Endometrium (tissue), 2 donors: ENCODE measurements at regions not wholly inside any gene's neighbourhood (a gene's known extent, or its start where the extent isn't known, plus 50 kb on each side); places are given as distances from the start of the nearest gene placed in this dataset.

Experiments used
- FAIRE-seq: peaks from 2 replicates; lab custom pipeline; 2012; peaks lifted over from hg19 to GRCh38; lab: Jason Lieb, UNC
- donor health status: control.
- donor health status: control.

DNA sequence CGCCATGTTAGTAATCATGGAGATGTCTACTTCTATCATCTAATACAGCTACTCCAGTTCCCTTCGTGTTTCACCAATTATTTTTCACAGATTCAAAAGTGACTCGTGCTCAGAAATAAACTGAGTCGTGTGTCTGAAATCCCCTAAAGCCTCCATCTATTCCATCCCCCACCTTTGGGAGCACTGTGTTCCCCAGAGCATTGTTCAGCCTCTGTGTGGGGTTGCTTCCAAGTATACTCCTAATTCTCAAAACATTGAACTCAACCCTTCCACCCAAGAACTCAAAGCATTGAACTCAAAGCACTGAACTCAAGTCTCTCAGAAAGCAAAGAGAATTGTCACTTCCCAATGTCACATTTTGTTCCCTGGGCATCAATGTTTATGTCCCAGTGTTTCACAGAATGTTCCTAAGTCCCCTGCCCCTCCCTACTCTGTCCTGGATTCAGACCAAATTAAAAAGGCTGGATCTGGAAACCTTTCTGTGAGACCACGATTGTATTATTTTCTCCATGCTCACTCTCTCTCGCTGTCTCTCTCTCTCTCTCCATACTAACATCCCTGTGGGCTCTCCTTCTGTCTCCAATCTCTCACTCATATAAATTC lies 138.5 kb upstream of the QRFPR start:
- no peak for FAIRE-seq

DNA sequence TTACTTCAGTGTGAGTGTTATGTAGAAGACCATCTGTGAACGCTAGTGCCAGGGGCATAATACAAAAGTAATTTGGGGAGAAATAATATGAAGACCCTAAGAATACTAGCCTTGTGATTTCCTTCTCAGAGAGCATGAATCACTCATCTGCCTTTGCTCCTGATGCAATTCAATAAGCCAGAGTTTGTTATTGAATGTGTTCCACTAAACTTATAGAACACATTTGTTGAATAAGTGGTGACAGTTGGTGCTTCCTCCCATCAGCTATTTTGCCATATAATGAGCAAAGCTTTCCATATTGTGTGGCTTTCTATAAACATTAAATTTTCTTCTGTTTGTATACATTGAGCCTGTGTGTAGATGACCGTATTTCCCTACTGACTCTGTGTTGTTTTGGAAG lies 136.4 kb upstream of the QRFPR start:
- no peak for FAIRE-seq

DNA sequence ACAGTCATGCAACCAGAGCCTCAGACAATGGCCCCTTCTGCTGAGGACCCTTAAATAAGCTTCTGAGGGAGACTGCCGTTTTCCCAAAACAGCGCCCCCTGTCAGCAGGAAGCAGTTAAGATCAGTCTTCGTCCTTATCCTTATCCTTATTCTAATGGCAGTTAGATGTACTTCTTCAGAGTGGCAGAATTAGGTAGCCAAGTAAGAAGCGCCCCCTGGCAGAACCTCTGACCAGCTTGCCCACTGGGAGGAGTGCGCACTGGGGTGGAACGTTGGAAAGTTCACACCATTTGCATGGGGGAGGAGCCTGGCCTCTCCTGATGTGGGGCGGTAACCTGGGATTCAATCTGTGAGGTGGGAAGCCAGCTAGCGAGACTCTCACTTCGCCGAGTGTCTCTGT lies 133.6 kb upstream of the QRFPR start:
- FAIRE-seq = no peak

DNA sequence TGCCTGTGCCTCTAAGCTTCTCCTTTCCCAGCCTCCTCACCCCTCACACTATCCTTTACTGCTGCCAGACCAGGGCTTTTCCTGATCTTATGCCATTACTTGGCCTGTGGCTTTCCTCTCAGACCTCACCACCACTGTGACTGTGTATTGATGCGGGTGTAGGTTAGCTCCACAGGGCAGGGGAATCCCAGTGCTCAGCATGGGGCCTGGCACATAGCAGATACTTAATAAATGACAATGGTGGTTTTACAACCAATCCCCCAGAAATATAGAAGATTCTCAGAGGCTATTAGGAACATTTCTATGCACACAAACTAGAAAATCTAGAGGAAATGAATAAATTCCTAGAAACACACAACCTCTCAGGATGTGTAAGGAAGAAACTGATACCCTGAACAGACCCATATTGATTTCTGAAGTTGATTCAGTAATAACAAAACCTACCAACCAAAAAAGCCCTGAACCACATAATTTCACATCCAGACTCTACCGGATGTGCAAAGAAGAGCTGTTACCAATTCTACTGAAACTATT lies 129.6 kb upstream of the QRFPR start:
- no peak for FAIRE-seq

DNA sequence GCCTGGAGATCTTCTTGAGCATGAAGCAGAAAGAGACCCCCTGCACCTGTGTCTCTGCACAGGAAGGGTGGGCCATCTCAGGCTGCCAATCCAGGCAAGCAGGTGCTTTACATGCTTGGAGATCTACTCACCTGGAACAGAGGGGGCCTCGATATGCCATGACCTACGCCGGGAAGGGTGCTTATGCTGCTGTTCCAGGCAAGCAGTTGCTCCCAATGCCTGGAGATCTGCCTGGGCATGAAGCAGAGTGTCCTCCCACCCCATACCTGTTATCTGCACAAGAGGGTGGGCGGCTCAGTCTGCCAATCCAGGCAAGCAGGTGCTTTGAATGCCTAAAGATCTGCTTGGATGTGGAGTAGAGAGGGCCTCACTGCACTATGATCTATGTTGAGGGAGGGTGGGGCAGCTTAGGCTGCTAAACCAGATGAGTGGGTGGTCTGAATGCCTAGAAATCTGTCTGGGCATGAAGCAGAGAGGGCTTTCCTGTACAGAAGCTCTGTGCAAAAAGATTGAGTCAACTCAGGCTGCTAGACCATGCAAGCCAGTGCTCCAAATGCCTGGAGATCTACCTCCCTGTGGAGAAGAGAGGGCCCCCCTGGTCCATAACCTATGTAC lies 104.5 kb upstream of the QRFPR start:
- no peak for FAIRE-seq

DNA sequence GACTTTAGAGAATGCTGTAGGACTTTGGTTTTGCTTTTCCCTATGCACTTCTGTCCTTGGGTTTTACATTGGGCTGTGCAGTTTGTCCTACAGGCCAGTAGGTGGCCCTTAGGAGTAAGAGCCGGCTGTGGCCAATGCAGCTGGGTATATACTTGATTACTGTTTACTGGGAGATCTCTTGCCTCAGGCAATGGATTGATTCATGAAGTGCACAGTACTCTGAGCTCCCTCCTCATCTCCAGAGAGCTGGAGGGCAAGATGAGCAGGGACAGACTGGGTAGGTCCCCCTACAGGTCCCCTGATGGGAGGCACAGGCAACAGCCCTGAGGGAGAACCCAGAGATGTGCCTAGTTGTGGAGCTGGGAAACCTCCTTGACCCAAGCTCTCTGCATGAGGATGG lies 103.8 kb upstream of the QRFPR start:
- FAIRE-seq = no peak

DNA sequence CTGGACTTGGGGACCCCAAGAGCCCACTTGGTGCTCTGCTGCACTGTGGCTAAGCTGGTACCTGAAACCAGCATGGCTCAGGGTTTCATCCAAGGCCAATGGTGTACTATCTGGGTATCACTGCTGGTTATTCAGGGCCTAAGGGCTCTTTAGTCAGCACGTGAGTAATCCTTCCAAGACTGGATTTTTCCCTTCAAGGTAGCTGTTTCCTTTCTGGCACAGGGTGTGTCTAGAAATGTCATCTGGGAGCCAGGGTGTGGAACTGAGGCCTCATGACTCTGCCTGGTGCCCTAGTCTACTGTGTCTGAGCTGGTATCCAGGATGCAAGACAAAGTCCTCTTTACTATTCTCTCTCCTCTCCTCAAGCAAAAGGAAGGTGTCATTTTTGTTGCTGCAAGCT lies 99.0 kb upstream of the QRFPR start:
- FAIRE-seq = no peak

DNA sequence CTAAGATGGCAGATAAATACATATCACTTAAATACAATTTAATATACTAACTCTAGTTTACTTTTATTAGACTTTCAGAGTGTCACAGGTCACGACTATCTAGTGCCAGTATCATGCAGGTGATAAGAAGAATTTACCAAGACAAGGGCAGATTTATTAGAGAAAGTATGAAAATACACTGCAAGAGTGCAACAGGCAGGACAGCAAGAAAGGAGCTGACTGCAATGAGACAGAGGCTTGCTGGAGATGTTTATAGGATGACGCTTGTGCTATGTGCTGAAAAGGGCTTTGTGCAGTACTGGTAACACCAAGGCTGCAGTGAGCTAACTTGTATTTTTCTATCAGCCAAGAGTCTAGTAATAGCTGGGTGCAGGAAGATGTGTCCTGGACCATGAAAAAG lies 96.7 kb upstream of the QRFPR start:
- no peak for FAIRE-seq

DNA sequence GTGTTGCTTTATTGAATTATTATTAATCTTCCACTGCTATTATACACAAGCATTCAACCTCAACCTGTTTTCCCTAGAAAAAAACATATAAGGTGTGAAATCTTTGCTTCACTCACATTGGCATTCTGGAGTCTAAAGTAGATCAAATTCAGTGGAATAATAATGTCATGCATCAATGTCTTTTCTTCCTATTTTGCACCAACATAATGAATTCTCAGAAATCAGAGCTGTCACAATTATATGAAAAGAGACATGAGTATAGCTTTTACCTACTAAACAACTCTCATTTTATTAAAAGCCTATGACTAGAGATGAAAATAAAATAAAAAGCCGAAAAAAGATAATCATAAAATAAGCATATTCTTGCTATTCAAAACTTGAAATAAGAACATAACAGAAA lies 96.3 kb upstream of the QRFPR start:
- no peak for FAIRE-seq

DNA sequence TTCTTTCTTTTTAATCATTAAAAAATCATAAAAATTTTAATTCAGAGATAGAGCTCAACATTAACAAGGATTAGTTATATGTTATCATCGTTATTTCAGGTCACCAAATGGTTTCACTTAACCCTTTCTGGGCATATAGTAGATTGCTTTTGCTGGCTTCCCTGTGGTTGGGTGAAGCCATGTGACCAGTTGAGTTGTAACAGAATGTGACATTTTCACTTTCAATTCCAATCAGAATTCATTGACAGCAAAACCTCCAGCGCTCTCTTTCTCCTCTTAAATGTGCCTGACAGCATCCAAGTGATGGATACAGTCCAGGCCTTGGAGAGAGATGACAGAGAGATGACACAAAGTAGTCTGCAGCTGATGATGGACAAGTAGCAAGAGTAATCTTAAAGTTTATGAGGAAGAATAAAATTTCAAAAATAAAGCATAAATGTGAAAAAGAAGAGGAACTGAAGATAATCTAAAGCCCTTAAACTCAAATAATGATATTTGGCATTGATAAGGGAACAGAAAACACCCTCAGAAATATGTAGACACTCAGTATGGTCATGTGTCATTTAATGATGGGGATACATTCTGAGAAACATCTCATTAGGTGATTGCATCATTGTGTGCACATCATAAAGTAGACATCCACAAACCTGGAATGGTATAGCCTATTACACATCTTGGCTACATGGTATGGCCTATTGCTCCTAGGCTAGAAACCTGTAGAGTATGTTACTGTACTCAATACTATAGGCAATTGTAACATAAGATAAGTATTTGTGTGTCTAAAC lies 92.3 kb upstream of the QRFPR start:
- FAIRE-seq = no peak

DNA sequence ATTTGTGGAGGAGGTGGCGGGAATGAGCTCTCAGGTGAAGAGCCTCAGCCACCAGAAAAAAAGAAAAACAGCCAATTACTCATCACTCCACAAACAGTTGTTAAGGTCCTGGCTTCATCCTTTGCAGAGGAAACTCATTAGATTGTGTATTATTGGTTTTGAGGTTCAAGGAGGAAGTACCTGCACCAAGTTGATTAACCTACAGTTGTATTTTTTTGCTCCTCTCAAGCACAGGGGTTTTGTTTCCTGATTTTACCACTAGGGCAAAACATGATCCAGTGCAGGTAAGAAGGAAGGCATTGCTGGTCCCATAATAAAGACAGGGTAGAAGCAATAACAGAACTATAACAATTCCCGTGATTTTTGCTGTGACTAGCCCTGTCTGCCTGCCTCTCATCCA lies 84.0 kb upstream of the QRFPR start:
- FAIRE-seq = no peak

DNA sequence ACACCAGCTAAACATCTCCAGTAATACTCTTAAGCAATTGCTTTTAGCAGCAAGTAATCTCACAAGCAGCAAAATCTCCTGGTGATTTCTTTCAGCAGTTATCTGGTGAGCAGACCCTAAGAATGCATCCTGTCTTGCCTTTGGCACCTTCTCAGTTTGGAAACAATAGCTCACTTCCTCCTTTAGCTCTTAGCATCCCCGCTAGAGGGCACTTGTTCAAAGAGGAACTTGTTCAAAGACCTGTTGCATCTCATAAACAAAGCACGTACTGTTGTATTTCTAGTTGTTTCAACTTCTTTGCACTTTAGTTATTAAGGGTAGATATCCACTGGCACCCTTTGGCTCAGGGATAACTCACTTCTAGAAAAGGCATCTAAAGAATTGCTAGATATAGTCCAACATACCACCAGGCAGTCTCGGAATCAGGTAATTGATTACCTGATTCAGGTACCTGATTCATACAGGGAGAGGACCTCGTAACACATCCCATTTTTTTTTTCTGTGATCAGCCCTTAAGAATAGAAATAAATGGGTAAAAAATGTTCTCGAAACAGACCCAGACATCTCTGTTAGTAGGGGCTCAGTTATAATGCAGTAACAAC lies 81.9 kb upstream of the QRFPR start:
- no peak for FAIRE-seq

DNA sequence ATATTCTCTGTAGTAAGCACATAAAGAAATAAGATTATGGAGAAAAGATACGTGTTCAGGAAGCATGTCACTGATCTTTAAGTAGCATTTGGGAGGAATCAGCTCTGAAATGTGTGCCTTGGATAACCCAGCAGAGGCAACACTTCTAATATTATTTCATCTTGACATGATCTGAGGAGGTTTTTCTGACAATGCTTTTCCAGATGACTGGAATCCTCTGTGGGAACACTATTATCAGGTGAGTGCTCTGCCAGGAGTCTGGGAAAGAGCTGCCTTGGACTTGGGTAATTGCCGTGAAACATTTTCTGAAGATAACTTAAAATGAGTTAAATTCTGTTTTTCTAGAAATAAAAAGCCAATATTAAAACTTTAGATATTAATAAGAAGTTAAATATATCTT lies 78.2 kb upstream of the QRFPR start:
- no peak for FAIRE-seq

DNA sequence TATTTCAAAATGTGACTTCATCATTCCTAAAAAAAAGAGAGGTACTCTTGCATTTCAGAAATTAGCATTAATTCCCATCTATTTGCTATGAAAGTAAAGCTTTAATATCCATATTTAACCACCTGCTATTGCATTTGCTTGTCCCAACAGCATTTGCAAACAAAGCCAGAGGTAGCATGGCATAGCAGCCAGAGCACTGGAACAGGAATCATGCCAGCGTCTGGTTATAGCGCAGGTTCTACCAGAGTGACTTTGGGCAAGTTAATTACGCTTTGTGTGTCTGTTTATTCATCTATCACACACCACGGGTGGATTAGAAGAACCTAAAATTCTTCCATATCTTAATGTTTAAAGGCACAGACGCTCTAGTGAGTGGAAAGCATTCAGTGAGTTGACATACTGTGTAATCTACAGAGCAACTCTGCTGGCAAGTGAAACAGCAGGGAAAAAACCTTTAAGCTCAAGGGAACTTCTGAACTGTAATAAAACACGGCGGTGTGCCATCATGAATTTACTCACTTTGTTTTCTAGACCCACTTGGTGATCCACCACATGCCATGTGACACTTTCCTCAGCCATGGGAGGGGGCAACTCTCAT lies 76.6 kb upstream of the QRFPR start:
- FAIRE-seq = no peak

DNA sequence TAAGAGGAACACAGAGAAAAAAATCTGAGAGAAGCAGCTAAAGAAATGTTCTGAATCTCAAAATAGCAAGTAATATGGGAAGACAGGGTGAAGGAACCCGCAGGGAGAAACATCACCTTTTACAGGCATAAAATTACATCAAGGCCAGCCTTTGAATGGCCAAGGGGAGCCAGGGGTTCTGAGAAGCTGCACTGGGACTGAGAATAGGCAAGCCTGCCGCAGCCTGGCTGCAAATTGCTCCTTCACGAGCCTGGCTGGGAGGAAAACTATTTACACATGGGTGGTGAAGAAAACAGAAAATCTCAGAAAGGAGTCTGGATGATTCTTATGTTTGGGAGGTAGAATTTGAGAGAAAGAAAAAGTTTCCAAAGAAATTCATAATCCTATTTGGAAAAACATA lies 74.5 kb upstream of the QRFPR start:
- no peak for FAIRE-seq

DNA sequence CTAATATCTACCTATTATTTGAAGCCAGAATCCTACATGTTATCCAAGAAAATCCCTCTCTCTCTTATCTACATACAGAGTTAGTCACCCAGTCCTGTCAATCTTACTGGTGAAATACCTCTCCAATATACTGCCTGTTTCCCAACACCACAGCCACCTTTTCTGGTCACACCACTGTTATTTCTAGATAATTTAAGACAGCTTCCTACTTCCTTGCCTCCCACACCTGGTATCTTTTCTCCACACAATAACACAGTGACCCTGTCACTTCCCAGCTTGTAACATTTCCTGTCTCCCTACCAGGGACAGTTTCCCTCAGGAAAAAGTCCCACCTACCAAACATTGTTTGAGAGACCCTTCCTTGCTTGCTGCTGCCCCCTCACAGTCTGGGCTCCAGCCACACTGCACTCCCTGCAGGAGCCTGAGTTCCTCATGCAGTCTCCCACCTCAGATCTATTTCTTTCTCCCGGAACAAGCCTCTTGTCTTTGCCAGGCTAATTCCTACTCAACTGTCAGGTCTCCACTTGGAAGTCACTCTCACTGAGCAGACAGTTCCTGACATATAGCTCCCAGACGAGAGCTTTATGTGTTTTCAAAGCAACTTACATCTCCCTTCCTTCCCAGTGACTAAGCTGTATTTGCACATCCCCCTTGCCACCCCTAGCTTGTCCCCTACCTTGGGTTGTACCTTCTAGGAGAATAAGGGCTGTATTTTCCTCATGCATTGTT lies 73.6 kb upstream of the QRFPR start:
- no peak for FAIRE-seq

DNA sequence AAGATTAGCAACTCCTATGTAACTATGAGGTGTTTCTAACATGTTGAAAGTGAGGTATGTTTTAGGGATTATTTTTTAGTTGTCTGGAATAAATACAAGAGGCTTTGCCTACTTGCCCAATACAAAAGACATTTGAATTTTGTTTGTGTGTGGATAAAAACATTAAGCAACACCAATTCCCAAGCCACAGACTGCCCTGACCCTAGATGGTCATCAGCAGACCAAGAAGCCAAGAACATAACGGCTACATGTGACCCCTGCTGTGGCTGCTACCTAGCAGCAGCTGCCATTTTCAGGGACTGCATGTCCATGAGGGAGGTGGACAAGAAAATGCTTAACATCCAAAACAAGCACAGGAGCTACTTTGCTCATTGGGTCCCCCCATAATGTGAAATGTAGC lies 70.5 kb upstream of the QRFPR start:
- FAIRE-seq = no peak

DNA sequence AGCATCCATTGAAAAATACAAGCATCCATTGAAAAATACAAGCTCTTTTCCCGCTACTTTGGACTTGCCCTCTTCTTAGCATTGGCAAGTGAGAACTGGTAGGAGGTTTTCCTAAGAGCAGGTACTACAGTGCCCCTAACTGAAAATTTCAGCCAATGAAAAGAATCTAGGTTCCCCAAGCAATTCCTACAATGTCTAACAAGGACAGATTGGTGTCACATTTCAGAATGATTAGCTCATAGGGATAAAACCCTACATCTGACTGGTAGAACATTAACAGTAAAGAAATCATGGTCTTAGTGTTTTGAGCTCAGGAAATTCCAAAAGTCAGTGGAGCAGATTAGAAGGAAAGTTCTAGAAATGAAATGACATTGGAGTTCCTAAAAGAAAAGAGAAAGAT lies 68.6 kb upstream of the QRFPR start:
- no peak for FAIRE-seq

DNA sequence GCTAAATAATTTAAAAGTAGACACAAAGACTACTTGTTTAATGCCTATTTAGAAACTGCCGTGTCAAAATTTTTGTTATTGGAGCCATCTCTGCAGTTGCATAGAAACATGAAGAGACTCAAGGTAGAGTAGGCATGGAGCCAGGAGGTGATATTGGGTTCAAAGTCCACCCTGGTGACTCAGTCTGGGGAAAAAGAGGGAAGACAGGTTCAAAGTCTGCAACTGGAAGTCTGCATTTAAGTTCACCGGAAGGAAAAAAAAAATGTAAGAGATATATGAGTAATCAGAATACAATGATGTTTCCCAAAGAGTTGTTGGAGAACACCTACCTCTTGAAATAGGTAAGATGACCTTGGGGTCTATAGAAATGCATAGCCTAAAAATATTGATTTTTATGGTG lies 67.4 kb upstream of the QRFPR start:
- FAIRE-seq = no peak

DNA sequence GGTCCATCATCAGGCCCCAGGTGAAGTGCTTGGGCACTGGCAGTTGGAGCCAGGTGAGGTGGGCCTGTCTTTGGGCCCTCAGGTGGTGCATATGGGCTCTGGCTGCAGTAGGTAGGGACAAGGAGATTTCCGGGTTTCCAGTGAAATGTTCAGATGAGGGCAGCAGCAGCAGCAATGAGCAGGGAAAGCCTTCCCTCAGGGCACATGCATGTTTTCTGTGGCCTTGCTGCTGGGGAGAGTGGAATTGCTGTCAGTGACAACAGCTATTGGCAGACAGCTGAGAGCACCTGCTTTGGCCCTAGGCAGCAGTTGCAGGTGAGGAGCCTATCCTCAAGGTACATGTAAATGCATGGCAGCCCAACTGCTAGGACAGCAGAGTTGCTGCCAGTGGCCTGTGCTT lies 58.9 kb upstream of the QRFPR start:
- FAIRE-seq = no peak
